SIG-M5 treated with dmso at 0.1 percent for 504 hours (cell line): ENCODE measurements at regions not wholly inside any gene's neighbourhood (a gene's known extent, or its start where the extent isn't known, plus 50 kb on each side); places are given as distances from the start of the nearest gene placed in this dataset.
A peak's percentile ranks its signal among the peaks of the same experiment; 100 is the strongest.

Source experiments
- DNase-seq: peaks from one replicate; lab custom pipeline; 2025; ENCODE audit not compliant: unreplicated experiment; lab: John Stamatoyannopoulos, UW

DNA sequence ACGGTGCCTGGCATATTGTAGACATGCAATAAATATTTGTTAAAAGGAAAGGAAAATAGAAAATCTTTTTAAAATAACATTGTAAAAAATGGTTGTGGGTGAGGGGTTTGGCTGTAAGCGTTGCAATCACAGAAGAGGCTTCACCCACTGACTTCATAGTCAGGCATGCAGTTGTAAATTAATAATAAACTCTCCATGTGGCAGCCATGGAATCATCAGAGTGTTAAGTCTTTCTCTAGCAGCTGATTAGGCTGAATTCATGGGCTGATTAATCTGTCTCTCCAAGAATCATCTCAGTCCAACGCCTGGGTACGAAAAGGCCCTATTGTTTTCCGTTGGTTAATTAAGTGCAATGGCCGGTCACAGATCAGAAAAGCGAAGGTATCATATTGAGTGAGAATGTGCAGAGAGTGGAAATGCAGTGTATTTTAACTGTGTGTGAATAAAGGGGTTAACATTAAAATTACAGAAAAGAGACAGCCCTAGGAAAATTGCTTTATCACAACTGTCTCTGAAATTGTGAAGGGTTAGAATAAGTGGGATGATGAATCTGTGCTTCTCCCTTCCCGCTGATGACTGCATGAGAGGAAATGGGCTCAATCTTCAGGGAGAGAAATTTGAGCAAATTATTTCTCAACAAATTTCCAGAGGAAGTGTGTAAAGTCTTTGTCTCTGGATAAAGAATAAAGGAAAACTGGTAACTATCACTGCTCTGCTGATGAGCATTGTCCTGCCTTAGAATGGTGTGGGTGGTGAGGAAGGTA lies 269.0 kb downstream of the FAM76B start:
- DNase-seq = no peak

DNA sequence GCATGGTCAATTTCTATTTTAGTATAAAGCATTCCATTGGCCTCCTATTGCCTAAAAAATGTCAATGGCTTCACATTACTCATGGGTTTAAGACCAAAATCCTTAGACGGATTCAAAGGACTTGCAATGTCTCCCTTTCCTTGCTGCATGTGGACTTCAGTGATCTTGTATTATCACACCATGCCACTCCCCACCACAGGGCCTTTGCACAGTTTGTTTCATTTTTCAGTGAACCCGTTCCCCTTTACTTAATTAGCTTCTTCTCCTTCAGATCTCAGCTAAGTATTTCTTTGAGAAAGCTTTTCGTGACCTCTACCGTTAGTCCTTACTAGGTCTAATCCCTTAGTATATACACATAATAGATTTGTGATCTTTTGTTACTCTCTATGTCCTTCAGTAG lies 269.7 kb downstream of the FAM76B start:
- no peak for DNase-seq

DNA sequence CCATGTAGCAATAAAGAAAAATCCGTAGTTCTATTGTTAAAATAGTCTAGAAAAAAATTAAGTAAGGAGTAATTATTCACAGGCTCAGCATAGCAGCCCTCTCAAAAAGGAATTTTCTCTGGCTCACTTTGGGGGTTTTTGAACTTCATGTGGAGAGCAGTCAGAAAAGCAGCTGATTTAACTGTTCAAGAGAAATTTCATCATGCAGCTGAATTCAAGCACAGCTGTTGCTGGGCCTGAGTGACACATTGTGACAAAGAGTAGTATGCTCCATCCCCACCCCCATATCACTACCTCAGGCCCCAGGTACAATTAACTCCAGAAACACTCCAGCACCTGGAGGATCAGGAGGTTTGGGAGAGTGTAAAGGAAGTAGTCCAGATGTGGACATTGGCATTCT lies 272.1 kb downstream of the FAM76B start:
- DNase-seq = no peak

DNA sequence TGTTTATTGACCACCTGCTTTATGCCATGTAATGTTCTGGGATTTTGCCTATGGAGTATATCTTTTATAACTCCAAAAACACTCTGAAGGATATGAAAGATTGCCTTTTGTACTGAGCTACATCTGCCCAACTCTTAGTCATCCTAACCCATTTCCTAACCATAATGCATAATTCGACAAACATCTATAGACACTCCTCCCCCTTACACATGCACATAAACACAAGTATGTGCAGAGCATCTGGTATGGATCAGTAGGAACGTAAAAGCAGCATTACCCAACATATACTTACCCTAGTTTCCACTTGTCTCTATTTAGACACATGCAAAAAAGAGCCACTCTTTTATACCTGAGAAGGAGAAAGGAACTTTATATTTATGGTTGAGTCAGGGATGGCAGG lies 272.8 kb downstream of the FAM76B start:
- DNase-seq = no peak

DNA sequence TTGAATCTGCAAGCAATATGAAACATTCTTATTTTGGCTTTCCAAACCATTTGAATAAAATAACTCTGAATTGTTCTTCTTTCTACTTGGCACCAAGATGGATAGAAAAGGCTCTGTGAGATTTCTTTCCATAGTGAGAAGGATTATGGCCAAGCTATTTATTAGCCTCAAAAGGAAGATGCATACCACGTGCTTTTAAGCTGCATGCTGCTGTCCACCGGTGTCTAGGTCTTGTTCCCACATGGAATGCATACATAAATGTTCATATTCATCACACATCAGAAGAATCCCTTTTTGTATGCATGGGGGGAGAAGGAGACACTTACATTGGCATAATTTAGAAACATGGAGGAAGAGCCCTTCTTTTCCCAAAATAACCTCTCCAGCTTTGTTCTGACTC lies 273.4 kb downstream of the FAM76B start:
- DNase-seq = no peak

DNA sequence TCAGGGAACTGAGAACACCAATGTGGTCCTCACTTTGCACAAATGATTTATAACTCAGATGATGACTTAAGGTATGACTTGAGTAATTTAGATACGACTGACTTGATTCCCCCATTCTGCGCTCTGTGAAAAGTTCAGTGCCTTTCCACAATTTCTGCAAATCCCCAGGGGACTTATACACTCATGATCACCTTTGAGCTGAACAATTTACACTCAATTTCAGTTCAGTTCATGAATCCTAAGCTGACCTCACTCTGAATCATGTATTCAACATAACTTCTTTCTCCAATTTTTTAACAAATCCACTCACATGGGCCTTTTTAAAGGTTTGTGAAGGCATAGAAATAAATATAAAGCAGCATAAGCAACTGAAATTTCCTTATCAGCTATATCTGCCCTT lies 274.2 kb downstream of the FAM76B start:
- DNase-seq = no peak

DNA sequence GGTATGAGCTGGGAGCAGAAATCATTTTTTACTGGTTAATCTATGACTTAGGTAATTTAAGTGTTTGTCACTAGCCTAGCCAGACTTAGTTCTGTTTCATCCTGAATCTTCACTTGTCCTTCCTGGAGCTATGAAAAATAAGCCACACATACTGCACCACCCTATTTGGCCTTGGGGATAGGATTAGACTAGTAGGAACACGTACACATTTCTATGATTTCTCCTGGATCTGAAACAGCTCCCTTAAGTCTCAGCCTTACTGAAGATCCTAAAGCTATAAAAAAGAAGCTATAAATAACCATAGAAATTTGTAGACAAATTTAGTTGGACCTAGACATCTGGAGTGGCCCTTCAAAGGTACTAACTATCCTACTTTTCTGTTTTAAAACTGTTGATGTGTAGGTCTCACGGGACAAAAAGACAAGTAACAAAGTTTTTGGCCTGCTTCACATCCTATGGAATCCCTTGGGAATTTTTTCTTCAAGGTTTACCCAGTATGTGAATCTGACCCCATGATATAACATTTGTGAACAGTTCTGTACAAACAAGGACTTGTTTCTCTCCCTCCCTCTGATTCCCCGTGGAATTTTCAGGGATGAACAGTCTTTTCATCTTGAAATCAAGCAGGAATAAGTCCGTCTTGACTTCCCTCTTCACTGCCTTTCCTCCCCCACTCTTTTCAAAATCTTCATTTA lies 275.0 kb downstream of the FAM76B start:
- DNase-seq = no peak

DNA sequence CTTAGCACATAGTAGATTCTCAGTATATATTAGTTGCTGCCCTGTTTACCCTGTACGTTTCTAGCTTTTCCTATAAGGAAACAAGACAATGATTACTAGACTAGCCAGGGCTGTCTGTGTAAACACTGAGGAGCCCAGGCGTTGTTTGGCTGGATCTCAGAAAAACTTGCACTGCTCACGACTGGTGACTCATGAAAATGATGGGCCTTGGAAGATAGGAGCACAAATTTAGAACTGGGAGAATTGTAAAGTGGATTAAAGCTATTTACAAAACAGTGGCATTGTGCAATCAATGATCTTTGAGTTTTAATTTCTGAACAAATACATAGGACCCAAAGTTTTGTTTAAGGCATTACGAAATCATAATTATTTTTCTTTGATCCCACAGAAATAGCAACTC lies 276.9 kb downstream of the FAM76B start:
- peak; percentile 4 for DNase-seq

DNA sequence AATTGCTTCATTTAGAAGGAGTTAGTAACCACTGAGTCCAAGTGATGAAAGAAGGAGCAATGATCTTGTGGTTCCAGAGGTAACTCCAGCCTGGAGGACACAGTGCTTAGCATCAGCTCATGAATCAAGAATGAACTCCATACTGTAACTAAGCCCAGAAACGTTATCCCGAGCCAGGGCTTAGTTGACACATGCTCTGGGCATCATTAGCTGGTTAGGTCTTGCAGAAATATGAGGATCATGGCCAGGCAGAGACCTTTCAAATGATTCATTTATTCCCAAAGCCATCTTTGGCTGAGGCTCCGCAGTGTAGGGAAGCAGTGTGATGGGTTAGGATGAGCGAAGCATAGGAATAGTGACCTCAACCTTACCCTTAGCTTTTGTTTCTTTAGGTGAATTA lies 277.4 kb downstream of the FAM76B start:
- no peak for DNase-seq

DNA sequence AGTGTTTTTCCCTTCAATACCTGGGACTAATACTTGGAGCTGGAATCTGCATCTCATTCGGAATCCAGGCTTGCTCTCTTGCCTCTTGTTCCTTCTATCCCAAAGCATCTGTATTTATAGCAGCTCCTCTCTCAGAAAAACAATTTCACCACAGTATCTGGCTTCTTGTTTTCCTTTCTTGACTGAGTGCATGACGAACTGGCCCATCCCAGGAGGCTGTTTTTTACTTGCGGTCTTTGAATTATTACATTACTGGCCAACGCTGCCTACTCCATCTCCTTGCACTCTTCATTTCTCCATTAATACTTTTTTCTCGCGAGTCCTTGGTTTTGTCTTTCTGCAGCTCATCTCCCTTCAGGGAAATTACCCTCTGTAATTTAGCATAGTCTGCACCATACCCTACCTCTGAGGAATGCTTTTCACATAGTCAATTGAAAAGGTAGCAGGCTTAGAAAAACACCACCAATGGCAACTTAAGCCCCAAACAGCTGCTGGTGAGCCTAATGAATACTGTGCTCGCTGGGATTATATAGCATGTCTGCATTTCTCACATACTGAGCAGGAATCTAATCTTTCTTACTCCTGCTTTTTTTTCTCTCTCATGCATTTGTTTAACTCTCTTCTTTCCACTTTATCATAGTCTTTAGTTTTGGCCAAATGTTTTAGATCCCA lies 277.4 kb upstream of the SESN3 start:
- no peak for DNase-seq

DNA sequence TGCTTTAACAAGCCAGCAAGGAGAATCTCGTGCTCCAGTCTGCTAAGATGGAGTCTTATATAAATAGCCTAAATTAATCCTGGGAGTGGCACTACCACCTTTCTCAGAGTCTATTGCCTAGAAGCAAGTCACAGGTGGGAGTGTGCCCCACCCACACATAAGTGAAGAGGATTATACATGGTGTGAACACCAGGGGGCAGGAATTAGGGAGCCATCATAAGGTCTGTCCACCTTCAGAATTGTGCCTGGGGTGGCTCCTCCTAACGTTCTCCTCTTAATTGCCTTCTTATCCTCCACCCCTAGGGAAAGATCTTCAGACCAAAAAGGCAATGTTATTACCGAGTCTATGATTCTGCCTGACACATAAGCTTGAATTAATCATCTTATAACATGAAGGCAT lies 276.8 kb upstream of the SESN3 start:
- DNase-seq = no peak

DNA sequence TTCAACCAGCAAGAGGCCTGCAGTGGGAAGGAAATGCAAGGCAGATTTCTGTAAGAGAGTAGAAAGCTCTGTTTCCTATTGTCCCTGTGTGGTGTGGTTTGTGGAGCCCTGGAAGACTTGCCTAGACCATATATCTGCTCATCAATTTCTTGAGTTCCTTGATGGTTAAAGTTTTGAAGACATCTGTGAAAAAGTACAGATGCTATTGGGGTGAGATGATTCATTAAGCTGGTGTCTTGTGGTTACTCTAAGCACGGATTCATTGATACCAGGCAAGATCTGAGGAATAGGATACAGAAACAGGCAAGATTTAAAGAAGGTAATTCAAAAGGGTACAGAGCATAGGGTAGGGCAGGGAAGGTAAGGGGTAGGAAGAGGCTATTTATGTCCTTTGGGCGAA lies 275.8 kb upstream of the SESN3 start:
- no peak for DNase-seq

DNA sequence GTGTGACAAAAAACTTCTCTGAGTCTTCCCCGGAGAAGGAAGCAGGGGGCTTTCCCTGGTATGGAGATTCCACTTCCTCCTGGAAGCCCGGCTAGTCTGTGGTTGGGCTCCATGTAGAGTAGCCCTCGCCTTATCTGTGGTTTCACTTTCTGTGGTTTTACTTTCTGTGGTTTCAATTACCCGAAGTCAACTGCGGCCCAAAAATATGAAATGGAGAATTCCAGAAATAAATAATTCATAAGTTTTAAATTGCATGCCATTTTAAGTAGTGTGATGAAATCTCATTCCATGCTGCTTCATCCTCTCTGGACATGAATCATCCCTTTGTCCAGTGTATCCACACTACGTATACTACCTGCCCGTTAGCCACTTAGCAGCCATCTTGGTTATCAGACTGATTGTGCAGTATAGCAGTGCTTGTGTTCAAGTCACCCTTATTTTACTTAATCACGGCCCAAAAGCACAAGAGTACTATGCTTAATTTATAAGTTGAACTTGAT lies 275.0 kb upstream of the SESN3 start:
- no peak for DNase-seq

DNA sequence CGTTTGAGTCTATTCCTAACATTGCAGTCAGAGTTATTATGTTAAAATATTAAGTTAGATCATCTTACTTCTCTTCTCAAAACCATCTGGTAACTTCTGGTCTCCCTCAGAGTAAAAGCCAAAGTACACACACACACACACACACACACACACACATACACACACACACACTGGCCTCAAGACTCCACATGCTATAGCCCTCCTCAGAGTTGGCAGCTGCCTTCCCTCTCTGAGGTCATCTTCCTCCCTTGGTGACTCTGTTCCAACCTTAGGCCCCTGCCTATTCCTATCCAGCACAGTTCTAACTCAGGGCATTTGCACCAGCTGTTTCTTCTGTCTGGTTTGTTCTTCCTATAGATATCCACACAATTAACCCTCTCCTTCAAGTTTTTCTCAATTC lies 272.0 kb upstream of the SESN3 start:
- no peak for DNase-seq

DNA sequence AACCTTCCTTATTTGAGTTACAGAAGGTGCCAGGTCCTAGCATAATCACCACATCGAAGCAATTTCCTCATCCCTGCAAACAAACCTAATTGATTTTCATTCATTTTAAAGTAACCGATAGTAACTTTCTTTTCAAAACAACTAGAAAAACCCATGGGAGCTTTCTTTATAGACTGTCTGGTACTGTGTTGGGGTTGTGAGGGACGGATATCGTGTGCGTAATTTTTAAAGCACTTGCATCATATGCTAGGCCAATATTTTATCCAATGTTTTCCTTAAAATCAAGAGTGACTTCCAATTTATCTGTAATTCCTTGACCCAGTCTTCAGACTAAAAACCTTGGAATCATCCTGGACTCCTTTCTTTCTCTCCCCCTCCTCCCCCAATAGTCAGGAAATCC lies 271.5 kb upstream of the SESN3 start:
- no peak for DNase-seq

DNA sequence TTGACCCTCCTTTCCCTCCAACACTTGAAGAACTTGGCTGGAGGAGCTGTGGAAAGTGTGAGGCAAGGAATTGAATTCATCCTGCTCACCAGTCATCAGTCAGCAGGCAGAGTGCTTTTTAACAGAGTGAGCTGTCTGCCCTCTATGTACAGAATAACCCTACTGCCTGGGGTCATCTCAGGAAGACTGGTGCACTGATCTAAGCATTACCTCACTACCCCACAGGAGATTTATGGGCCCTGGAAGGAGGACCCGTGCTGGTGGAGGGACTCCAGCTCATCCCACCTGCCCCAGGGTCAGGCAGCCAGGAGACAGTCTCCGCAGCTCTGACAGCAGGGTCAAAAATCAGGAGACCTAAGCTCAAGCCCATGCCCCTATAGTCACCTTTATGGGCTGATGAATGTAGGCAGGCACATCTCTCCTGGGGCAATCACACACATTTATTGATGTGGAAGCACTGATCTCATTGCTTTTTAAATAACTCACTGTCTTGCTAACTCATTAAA lies 270.8 kb upstream of the SESN3 start:
- DNase-seq = no peak

DNA sequence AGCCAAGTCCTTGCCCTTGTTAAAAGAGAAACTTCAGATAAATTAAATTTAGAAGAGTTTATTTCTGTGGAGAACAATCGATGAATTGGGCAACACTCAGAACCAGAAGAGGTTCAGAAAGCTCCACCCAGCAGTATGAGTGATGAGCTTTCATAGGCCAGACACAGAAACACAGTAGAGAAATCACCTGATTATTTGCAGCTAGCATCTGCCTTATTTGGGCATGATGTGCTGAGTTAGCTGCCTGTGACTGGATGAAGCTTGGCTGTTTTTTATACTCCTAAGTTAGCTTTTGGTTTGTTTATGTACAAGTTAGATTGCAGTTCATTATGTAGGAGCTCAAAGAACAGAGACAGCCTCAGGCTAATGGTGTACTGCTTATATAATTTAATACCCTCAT lies 269.5 kb upstream of the SESN3 start:
- no peak for DNase-seq

DNA sequence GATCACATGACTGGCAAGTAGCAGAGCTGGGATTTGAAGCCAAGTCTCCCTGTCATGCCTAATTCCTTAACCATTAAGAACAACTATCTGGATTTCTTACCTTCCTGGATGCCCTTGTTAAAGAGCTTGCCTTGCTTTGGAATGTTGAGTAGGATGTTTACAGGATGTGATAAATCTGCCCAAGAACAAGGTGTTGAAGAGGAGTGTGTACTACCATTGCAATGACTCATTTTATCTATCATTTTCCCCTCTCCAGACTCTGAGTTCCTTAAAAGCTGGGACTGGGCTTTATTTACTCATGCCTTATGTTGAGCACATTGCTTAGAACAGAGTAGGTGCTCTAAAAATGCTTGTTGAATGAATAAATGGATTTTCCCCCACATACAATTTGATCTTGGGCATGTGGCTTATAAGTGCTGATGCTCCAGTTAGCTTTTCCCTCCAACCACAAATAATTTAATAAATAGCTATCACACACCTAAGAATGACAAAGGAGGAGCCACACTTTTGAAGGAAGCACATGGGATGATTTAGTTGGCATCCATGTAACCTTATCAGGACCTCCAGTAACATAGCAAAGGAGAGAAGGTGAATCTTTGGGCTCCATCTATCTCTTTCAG lies 268.6 kb upstream of the SESN3 start:
- DNase-seq = no peak

DNA sequence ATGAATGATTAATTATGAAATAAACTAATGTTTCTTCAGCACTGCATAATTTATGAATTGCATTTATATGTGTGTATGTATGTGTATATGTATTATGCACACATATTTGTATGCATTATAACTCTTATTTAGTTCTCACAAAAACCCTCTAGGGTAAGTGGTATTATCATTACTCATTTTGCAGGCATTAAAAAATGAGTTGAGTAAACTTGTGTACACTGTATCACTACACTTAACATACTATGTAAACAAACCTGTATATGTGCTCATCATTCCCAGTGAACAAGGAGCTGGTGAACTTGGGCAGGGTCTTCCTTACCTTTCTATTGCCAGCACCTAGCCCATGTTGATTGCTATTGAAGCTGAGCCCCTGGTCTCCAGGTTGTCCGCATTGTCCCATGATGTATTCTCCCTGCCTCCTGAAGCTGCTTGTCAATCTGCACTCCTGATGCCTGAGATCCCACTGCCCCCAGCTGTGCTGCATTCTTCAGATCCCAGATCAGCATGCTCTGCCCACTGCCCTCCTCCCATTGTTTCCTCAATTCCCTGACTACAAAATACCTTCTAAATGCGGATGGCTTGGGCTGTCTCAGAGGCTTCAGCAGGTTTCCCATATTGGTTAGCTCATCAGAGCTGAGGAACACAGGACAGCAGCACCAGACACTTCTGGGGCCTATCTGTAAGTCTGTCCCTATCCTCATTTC lies 267.9 kb upstream of the SESN3 start:
- DNase-seq = no peak

DNA sequence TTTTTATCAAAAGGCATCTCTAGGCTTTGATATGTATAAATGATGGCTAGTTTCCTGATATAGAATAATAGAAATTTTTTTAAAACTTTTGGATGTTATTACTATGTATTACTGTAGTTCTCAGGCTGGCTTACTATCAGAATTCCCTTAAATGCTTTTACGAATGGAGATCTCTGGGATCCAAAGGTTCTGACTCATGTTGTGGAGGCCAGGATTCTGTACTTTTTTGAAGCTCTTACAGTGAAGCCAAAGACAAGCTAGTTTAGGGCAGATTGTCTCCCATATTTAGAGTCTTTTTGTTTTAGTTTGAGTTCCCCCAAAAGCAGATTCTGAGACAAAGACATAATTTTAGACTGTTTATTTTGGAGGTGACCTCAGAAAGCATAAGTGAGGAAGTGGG lies 265.9 kb upstream of the SESN3 start:
- no peak for DNase-seq

DNA sequence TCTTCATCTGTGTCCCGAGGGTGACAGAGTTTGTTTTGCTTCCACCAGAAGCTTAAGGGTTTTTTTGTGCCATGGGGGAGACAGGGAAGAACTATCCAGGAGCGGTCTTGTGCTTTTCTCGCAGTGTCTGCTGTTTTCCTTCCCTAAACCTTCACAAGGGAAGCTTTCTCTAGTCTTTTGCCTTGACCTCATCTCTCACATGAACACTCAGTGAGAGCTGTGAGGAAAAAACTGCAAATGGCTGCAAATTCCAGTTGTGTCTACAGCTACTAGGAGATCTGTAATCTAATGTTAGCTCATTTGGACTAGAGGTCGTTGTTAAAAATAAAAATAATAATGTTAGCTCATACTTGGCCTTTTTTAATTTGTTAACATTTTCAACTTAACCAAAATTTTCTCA lies 264.7 kb upstream of the SESN3 start:
- DNase-seq = no peak
